PC-3 (cell line): ENCODE measurements at regions not wholly inside any gene's neighbourhood (a gene's known extent, or its start where the extent isn't known, plus 50 kb on each side); places are given as distances from the start of the nearest gene placed in this dataset.

Source experiments
- EZH2 ChIP-seq: fragments of 300-600 bp; sonication (generic); IDR thresholded peaks from one replicate; pipeline ENCODE4 v1.6.1; 2017; ENCODE audit warnings: antibody characterized with exemption, mild to moderate bottlenecking, low read length; ENCODE audit not compliant: unreplicated experiment
- TF ChIP-seq, protein P1 (sequence below): fragments of 300-600 bp; sonication (generic); conservative IDR thresholded peaks from 2 replicates; pipeline ENCODE4 v1.5.1; 2017; ENCODE audit warnings: antibody characterized with exemption, low read depth, mild to moderate bottlenecking, low read length

DNA sequence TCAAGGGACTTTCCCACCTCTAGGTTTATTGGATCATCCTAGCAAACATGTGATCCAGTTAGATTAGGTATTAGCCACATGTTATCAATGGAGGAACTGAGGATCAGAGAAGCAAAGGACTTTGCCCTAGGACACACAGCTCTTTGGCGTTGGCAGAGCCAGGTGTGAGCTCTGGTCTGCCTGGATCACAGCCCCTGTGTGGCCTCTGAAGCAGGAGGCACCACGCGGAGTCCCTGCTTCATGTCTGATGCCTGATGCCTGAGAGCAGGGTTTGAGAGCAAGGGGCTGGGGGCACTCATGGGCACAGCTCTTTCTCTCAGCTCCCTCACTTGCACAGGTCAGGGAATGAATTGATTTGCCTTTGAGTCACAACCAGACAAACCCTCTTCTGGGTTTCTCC is 64.7 kb upstream of the CTBP2 start:
- TF ChIP-seq, protein P1, sequence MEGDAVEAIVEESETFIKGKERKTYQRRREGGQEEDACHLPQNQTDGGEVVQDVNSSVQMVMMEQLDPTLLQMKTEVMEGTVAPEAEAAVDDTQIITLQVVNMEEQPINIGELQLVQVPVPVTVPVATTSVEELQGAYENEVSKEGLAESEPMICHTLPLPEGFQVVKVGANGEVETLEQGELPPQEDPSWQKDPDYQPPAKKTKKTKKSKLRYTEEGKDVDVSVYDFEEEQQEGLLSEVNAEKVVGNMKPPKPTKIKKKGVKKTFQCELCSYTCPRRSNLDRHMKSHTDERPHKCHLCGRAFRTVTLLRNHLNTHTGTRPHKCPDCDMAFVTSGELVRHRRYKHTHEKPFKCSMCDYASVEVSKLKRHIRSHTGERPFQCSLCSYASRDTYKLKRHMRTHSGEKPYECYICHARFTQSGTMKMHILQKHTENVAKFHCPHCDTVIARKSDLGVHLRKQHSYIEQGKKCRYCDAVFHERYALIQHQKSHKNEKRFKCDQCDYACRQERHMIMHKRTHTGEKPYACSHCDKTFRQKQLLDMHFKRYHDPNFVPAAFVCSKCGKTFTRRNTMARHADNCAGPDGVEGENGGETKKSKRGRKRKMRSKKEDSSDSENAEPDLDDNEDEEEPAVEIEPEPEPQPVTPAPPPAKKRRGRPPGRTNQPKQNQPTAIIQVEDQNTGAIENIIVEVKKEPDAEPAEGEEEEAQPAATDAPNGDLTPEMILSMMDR: no peak
- no peak for TF ChIP-seq EZH2
